ENCODE measurements at regions not wholly inside any gene's neighbourhood (a gene's known extent, or its start where the extent isn't known, plus 50 kb on each side); places are given as distances from the start of the nearest gene placed in this dataset.

- no peaks in the 10 kb centered on the region for H3K4me1 Mint-ChIP-seq (ENCODE audit: low read depth)
- intact Hi-C loops (cut with micrococcal nuclease), result no loop called here
- no peak for DNase-seq
- CTCF ChIA-PET, result no interaction called here
- no peaks in the 10 kb centered on the region for H3K27me3 Mint-ChIP-seq (ENCODE audit: low read depth)
- no peak overlapping the region for H3K27ac Mint-ChIP-seq
- H3K9me3 Mint-ChIP-seq, result peaks cover 1% of the 10 kb centered on the region
- H3K36me3 Mint-ChIP-seq (ENCODE audit: low read depth), result no peaks in the 10 kb centered on the region
- no peak overlapping the region for H3K4me3 Mint-ChIP-seq
Measured at GRCh38 chr1:79363430-79363829, 356.9 kb upstream of the ADGRL4 start.

- H3K36me3 Mint-ChIP-seq (ENCODE audit: low read depth), result no peaks in the 10 kb centered on the region
- intact Hi-C loops (cut with micrococcal nuclease), result no loop called here
- H3K27me3 Mint-ChIP-seq (ENCODE audit: low read depth), result no peaks in the 10 kb centered on the region
- no peaks in the 10 kb centered on the region for H3K4me1 Mint-ChIP-seq (ENCODE audit: low read depth)
- CTCF ChIA-PET, result interaction anchor here (0.6 kb wide), 1 partner anchor 448 kb away, joined by 3 read pairs; no protein-coding TSS in a partner anchor
- H3K27ac Mint-ChIP-seq, result no peak overlapping the region
- peaks cover 1% of the 10 kb centered on the region for H3K9me3 Mint-ChIP-seq
- DNase-seq, result no peak
- no peak overlapping the region for H3K4me3 Mint-ChIP-seq
Measured at GRCh38 chr1:79362470-79362869, 355.9 kb upstream of the ADGRL4 start.

- no peaks in the 10 kb centered on the region for H3K36me3 Mint-ChIP-seq (ENCODE audit: low read depth)
- no peak overlapping the region for H3K27ac Mint-ChIP-seq
- CTCF ChIA-PET, result interaction anchor here (1.8 to 2.1 kb wide), 2 partner anchors 13 to 516 kb away, joined by 3 to 8 read pairs; no protein-coding TSS in a partner anchor
- no peak overlapping the region for H3K4me3 Mint-ChIP-seq
- intact Hi-C loops (cut with micrococcal nuclease), result no loop called here
- H3K27me3 Mint-ChIP-seq (ENCODE audit: low read depth), result no peaks in the 10 kb centered on the region
- DNase-seq, result no peak
- no peaks in the 10 kb centered on the region for H3K9me3 Mint-ChIP-seq
- no peaks in the 10 kb centered on the region for H3K4me1 Mint-ChIP-seq (ENCODE audit: low read depth)
Measured at GRCh38 chr1:79355090-79355489, 348.6 kb upstream of the ADGRL4 start.

- CTCF ChIA-PET, result interaction anchor here (2.1 kb wide), 1 partner anchor 514 kb away, joined by 8 read pairs; no protein-coding TSS in a partner anchor
- intact Hi-C loops (cut with micrococcal nuclease), result no loop called here
- peak; percentile 4 for DNase-seq
- Mint-ChIP-seq H3K36me3 (ENCODE audit: low read depth) (no peaks in the 10 kb centered on the region), H3K4me1 (ENCODE audit: low read depth) (no peaks in the 10 kb centered on the region), H3K27ac (no peak overlapping the region), H3K9me3 (no peaks in the 10 kb centered on the region), H3K27me3 (ENCODE audit: low read depth) (no peaks in the 10 kb centered on the region), H3K4me3 (no peak overlapping the region)
Measured at GRCh38 chr1:79353224-79353623, 346.7 kb upstream of the ADGRL4 start.

GRCh38 chr1:79326875-79327274 is 320.3 kb upstream of the ADGRL4 start:
- H3K9me3 Mint-ChIP-seq, result no peaks in the 10 kb centered on the region
- H3K27ac Mint-ChIP-seq, result no peak overlapping the region
- H3K27me3 Mint-ChIP-seq (ENCODE audit: low read depth), result no peaks in the 10 kb centered on the region
- no peaks in the 10 kb centered on the region for H3K36me3 Mint-ChIP-seq (ENCODE audit: low read depth)
- CTCF ChIA-PET, result no interaction called here
- intact Hi-C loops (cut with micrococcal nuclease), result no loop called here
- no peaks in the 10 kb centered on the region for H3K4me1 Mint-ChIP-seq (ENCODE audit: low read depth)
- no peak overlapping the region for H3K4me3 Mint-ChIP-seq
- DNase-seq, result no peak

- DNase-seq, result no peak
- Mint-ChIP-seq H3K36me3 (ENCODE audit: low read depth) (no peaks in the 10 kb centered on the region), H3K4me1 (ENCODE audit: low read depth) (no peaks in the 10 kb centered on the region), H3K27ac (no peak overlapping the region), H3K4me3 (no peak overlapping the region), H3K9me3 (no peaks in the 10 kb centered on the region), H3K27me3 (ENCODE audit: low read depth) (no peaks in the 10 kb centered on the region)
- intact Hi-C loops (cut with micrococcal nuclease), result no loop called here
- CTCF ChIA-PET, result no interaction called here
Measured at GRCh38 chr1:79325705-79326104, 319.2 kb upstream of the ADGRL4 start.

- Mint-ChIP-seq H3K27ac (no peak overlapping the region), H3K4me3 (no peak overlapping the region), H3K9me3 (no peaks in the 10 kb centered on the region), H3K27me3 (ENCODE audit: low read depth) (no peaks in the 10 kb centered on the region), H3K36me3 (ENCODE audit: low read depth) (no peaks in the 10 kb centered on the region), H3K4me1 (ENCODE audit: low read depth) (no peaks in the 10 kb centered on the region)
- no peak for DNase-seq
- CTCF ChIA-PET, result no interaction called here
- intact Hi-C loops (cut with micrococcal nuclease), result no loop called here
Measured at GRCh38 chr1:79325126-79325525, 318.6 kb upstream of the ADGRL4 start.

- CTCF ChIA-PET, result no interaction called here
- H3K27me3 Mint-ChIP-seq (ENCODE audit: low read depth), result no peaks in the 10 kb centered on the region
Measured at GRCh38 chr1:79323239-79324025, 316.9 kb upstream of the ADGRL4 start.

GRCh38 chr1:79322511-79323027 is 316.0 kb upstream of the ADGRL4 start:
- Mint-ChIP-seq H3K4me3 (no peak overlapping the region), H3K27ac (no peak overlapping the region), H3K36me3 (ENCODE audit: low read depth) (no peaks in the 10 kb centered on the region), H3K9me3 (no peaks in the 10 kb centered on the region), H3K4me1 (ENCODE audit: low read depth) (no peaks in the 10 kb centered on the region), H3K27me3 (ENCODE audit: low read depth) (no peaks in the 10 kb centered on the region)
- no peak for DNase-seq
- intact Hi-C loops (cut with micrococcal nuclease), result no loop called here
- CTCF ChIA-PET, result no interaction called here

More at GRCh38 chr1:79323239-79324025, 316.9 kb upstream of the ADGRL4 start:
- DNase-seq, result no peak
- H3K36me3 Mint-ChIP-seq (ENCODE audit: low read depth), result no peaks in the 10 kb centered on the region
- no peak overlapping the region for H3K27ac Mint-ChIP-seq
- intact Hi-C loops (cut with micrococcal nuclease), result no loop called here
- H3K4me1 Mint-ChIP-seq (ENCODE audit: low read depth), result no peaks in the 10 kb centered on the region
- no peaks in the 10 kb centered on the region for H3K9me3 Mint-ChIP-seq
- H3K4me3 Mint-ChIP-seq, result no peak overlapping the region

GRCh38 chr1:79312438-79312837 is 305.9 kb upstream of the ADGRL4 start:
- Mint-ChIP-seq H3K4me3 (no peak overlapping the region), H3K36me3 (ENCODE audit: low read depth) (no peaks in the 10 kb centered on the region), H3K27me3 (ENCODE audit: low read depth) (no peaks in the 10 kb centered on the region), H3K9me3 (no peaks in the 10 kb centered on the region), H3K4me1 (ENCODE audit: low read depth) (no peaks in the 10 kb centered on the region), H3K27ac (no peak overlapping the region)
- intact Hi-C loops (cut with micrococcal nuclease), result no loop called here
- CTCF ChIA-PET, result no interaction called here
- no peak for DNase-seq

- H3K27ac Mint-ChIP-seq, result no peak overlapping the region
- H3K36me3 Mint-ChIP-seq (ENCODE audit: low read depth), result no peaks in the 10 kb centered on the region
- no peak overlapping the region for H3K4me3 Mint-ChIP-seq
- no peaks in the 10 kb centered on the region for H3K27me3 Mint-ChIP-seq (ENCODE audit: low read depth)
- H3K4me1 Mint-ChIP-seq (ENCODE audit: low read depth), result no peaks in the 10 kb centered on the region
- DNase-seq, result no peak
- intact Hi-C loops (cut with micrococcal nuclease), result no loop called here
- no peaks in the 10 kb centered on the region for H3K9me3 Mint-ChIP-seq
- CTCF ChIA-PET, result no interaction called here
Measured at GRCh38 chr1:79310609-79311008, 304.1 kb upstream of the ADGRL4 start.

GRCh38 chr1:79304131-79304530 is 297.6 kb upstream of the ADGRL4 start:
- DNase-seq, result no peak
- H3K4me1 Mint-ChIP-seq (ENCODE audit: low read depth), result no peaks in the 10 kb centered on the region
- CTCF ChIA-PET, result interaction anchor here (0.6 kb wide), 1 partner anchor 85 kb away, joined by 3 read pairs; no protein-coding TSS in a partner anchor
- H3K9me3 Mint-ChIP-seq, result peaks cover 2% of the 10 kb centered on the region
- H3K27ac Mint-ChIP-seq, result no peak overlapping the region
- H3K27me3 Mint-ChIP-seq (ENCODE audit: low read depth), result no peaks in the 10 kb centered on the region
- no peak overlapping the region for H3K4me3 Mint-ChIP-seq
- no peaks in the 10 kb centered on the region for H3K36me3 Mint-ChIP-seq (ENCODE audit: low read depth)
- intact Hi-C loops (cut with micrococcal nuclease), result no loop called here

- Mint-ChIP-seq H3K27me3 (ENCODE audit: low read depth) (no peaks in the 10 kb centered on the region), H3K4me1 (ENCODE audit: low read depth) (no peaks in the 10 kb centered on the region), H3K36me3 (ENCODE audit: low read depth) (no peaks in the 10 kb centered on the region), H3K27ac (no peak overlapping the region), H3K9me3 (peaks cover 2% of the 10 kb centered on the region), H3K4me3 (no peak overlapping the region)
- no peak for DNase-seq
- CTCF ChIA-PET, result no interaction called here
- intact Hi-C loops (cut with micrococcal nuclease), result no loop called here
Measured at GRCh38 chr1:79303040-79303439, 296.5 kb upstream of the ADGRL4 start.
